ENCODE measurements at regions not wholly inside any gene's neighbourhood (a gene's known extent, or its start where the extent isn't known, plus 50 kb on each side); places are given as distances from the start of the nearest gene placed in this dataset.

GRCh38 chr12:115422845-115423545 lies 739.0 kb upstream of the TBX3 start:
- no peak for TF ChIP-seq CTCF (IDR thresholded peaks at IDR 0.05)

GRCh38 chr12:115421796-115422709 lies 738.1 kb upstream of the TBX3 start:
- no peak for TF ChIP-seq CTCF (IDR thresholded peaks at IDR 0.05)
- Histone ChIP-seq H3K4me3 (no peak overlapping the region), H3K27ac (no peak overlapping the region)
- DNase-seq (ENCODE audit: low spot score): no peak

More at GRCh38 chr12:115422845-115423545, 739.0 kb upstream of the TBX3 start:
- Histone ChIP-seq H3K27ac (no peak overlapping the region), H3K4me3 (no peak overlapping the region)
- DNase-seq (ENCODE audit: low spot score): no peak

- Histone ChIP-seq H3K27ac (no peak overlapping the region), H3K4me3 (no peak overlapping the region)
- DNase-seq (ENCODE audit: low spot score): no peak
- TF ChIP-seq CTCF (IDR thresholded peaks at IDR 0.05): no peak
Measured at GRCh38 chr12:115421350-115421749, 737.4 kb upstream of the TBX3 start.

GRCh38 chr12:115419145-115419646 lies 735.2 kb upstream of the TBX3 start:
- TF ChIP-seq CTCF (IDR thresholded peaks at IDR 0.05): no peak
- Histone ChIP-seq H3K27ac (no peak overlapping the region), H3K4me3 (no peak overlapping the region)
- DNase-seq (ENCODE audit: low spot score): no peak

- no peak for DNase-seq (ENCODE audit: low spot score)
- TF ChIP-seq CTCF (IDR thresholded peaks at IDR 0.05): no peak
- Histone ChIP-seq H3K4me3 (no peak overlapping the region), H3K27ac (no peak overlapping the region)
Measured at GRCh38 chr12:115417610-115418009, 733.6 kb upstream of the TBX3 start.

GRCh38 chr12:115416869-115417268 lies 732.9 kb upstream of the TBX3 start:
- Histone ChIP-seq H3K27ac (no peak overlapping the region), H3K4me3 (no peak overlapping the region)
- DNase-seq (ENCODE audit: low spot score): no peak
- no peak for TF ChIP-seq CTCF (IDR thresholded peaks at IDR 0.05)

Data from coronary artery (tissue), 2 donors.